CD8-positive, alpha-beta memory T cell (primary cell): ENCODE measurements at regions not wholly inside any gene's neighbourhood (a gene's known extent, or its start where the extent isn't known, plus 50 kb on each side); places are given as distances from the start of the nearest gene placed in this dataset.

Source experiments
- CTCF ChIA-PET: fragments of 350-600 bp; sonication (Branson Sonifier 250); formaldehyde crosslinking; loops from one replicate; lab custom pipeline; 2021; ENCODE audit warnings: antibody characterized with exemption; lab: Charles Lee
- POLR2A ChIA-PET: fragments of 350-600 bp; sonication (Branson Sonifier 250); formaldehyde crosslinking; loops from one replicate; lab custom pipeline; 2021; ENCODE audit warnings: antibody characterized with exemption; lab: Charles Lee
- DNase-seq, 5 donors: peaks; one replicate each; pipeline versions ENCODE4 v3.0.0 to v3.0.0-alpha.2; 2020 to 2022; ENCODE audit warnings: mixed read lengths in 1 of 5
- H3K27ac ChIP-seq: one replicate; pipeline ENCODE4 v1.7.0; 2013; ENCODE audit warnings: low read depth, mild to moderate bottlenecking, low read length, moderate library complexity
- H3K27me3 ChIP-seq: 2 replicates; pipeline ENCODE4 v1.7.0; 2013; ENCODE audit warnings: low read length, mild to moderate bottlenecking; ENCODE audit not compliant: insufficient read depth, poor library complexity, severe bottlenecking
- H3K36me3 ChIP-seq: 2 replicates; pipeline ENCODE4 v1.7.0; 2013; ENCODE audit warnings: mild to moderate bottlenecking, low read length, moderate library complexity; ENCODE audit not compliant: insufficient read depth
- H3K4me1 ChIP-seq: 2 replicates; pipeline ENCODE4 v1.7.0; 2013; ENCODE audit warnings: mild to moderate bottlenecking, low read length, moderate library complexity; ENCODE audit not compliant: insufficient read depth
- H3K4me3 ChIP-seq: 2 replicates; pipeline ENCODE4 v1.7.0; 2013; ENCODE audit warnings: mild to moderate bottlenecking, low read length
- H3K9me3 ChIP-seq: 2 replicates; pipeline ENCODE4 v1.7.0; 2013; ENCODE audit warnings: mild to moderate bottlenecking, low read length
- H3K27ac Mint-ChIP-seq, 8 donors: one replicate each; pipeline ENCODE4 v1.8.0; 2020 to 2021; ENCODE audit warnings: mixed read lengths in 8 of 8, mild to moderate bottlenecking in 6 of 8, inconsistent platforms in 3 of 8, moderate library complexity in 3 of 8
- H3K27me3 Mint-ChIP-seq, 2 donors: one replicate each; pipeline ENCODE4 v1.8.0; 2020 to 2021; ENCODE audit warnings: mixed read lengths in 2 of 2, mild to moderate bottlenecking in 1 of 2, moderate library complexity in 1 of 2
- H3K36me3 Mint-ChIP-seq, 3 donors: one replicate each; pipeline ENCODE4 v1.8.0; 2020 to 2021; ENCODE audit warnings: mixed read lengths in 3 of 3, inconsistent platforms in 1 of 3, mild to moderate bottlenecking in 1 of 3
- H3K4me1 Mint-ChIP-seq, 3 donors: one replicate each; pipeline ENCODE4 v1.8.0; 2020 to 2021; ENCODE audit warnings: mixed read lengths in 3 of 3, inconsistent platforms in 1 of 3, mild to moderate bottlenecking in 1 of 3
- H3K4me3 Mint-ChIP-seq, 7 donors: one replicate each; pipeline ENCODE4 v1.8.0; 2020 to 2021; ENCODE audit warnings: mixed read lengths in 7 of 7, mild to moderate bottlenecking in 6 of 7, moderate library complexity in 4 of 7, inconsistent platforms in 2 of 7
- H3K9me3 Mint-ChIP-seq, 5 donors: one replicate each; pipeline ENCODE4 v1.8.0; 2020 to 2022; ENCODE audit warnings: mixed read lengths in 5 of 5, mild to moderate bottlenecking in 3 of 5, moderate library complexity in 2 of 5, inconsistent platforms in 1 of 5

- Mint-ChIP-seq H3K9me3 (peaks cover 0 to 9% (median 2%) of the 10 kb centered on the region in 5 donors), H3K4me1 (no peaks in the 10 kb centered on the region), H3K36me3 (no peaks in the 10 kb centered on the region), H3K4me3 (no peak overlapping the region), H3K27me3 (peaks cover 0 to 2% of the 10 kb centered on the region in 2 donors), H3K27ac (no peak overlapping the region)
- no peaks in the 10 kb centered on the region for H3K27me3 ChIP-seq
- H3K36me3 ChIP-seq, result no peaks in the 10 kb centered on the region
- ChIA-PET CTCF (no interaction called here), POLR2A (no interaction called here)
- no peak overlapping the region for H3K27ac ChIP-seq
- no peaks in the 10 kb centered on the region for H3K9me3 ChIP-seq
- no peaks in the 10 kb centered on the region for H3K4me1 ChIP-seq
- DNase-seq, result no peak
- no peak overlapping the region for H3K4me3 ChIP-seq
Measured at GRCh38 chr5:17147617-17148016, 69.8 kb upstream of the BASP1 start.

- Histone ChIP-seq H3K27ac (no peak overlapping the region), H3K27me3 (no peaks in the 10 kb centered on the region), H3K9me3 (no peaks in the 10 kb centered on the region), H3K36me3 (no peaks in the 10 kb centered on the region), H3K4me1 (no peaks in the 10 kb centered on the region), H3K4me3 (no peak overlapping the region)
- POLR2A ChIA-PET, result no interaction called here
- Mint-ChIP-seq H3K4me3 (no peak overlapping the region), H3K9me3 (peaks cover 0 to 7% (median 2%) of the 10 kb centered on the region in 5 donors), H3K27ac (no peak overlapping the region), H3K27me3 (peaks cover 0 to 2% of the 10 kb centered on the region in 2 donors), H3K4me1 (no peaks in the 10 kb centered on the region), H3K36me3 (no peaks in the 10 kb centered on the region)
- no peak for DNase-seq
- CTCF ChIA-PET, result no interaction called here
Measured at GRCh38 chr5:17148481-17148880, 69.0 kb upstream of the BASP1 start.

- H3K4me1 Mint-ChIP-seq, result no peaks in the 10 kb centered on the region
Measured at GRCh38 chr5:17149786-17150185, 67.6 kb upstream of the BASP1 start.

GRCh38 chr5:17150531-17150930 is 66.9 kb upstream of the BASP1 start:
- Mint-ChIP-seq H3K27ac (no peak overlapping the region), H3K9me3 (peaks cover 0 to 9% (median 3%) of the 10 kb centered on the region in 5 donors), H3K36me3 (no peaks in the 10 kb centered on the region), H3K4me1 (no peaks in the 10 kb centered on the region), H3K27me3 (peaks cover 0 to 2% of the 10 kb centered on the region in 2 donors), H3K4me3 (no peak overlapping the region)
- ChIA-PET CTCF (no interaction called here), POLR2A (no interaction called here)
- Histone ChIP-seq H3K4me1 (no peaks in the 10 kb centered on the region), H3K9me3 (no peaks in the 10 kb centered on the region), H3K36me3 (no peaks in the 10 kb centered on the region), H3K4me3 (no peak overlapping the region), H3K27me3 (no peaks in the 10 kb centered on the region), H3K27ac (no peak overlapping the region)
- DNase-seq, result no peak

More at GRCh38 chr5:17149786-17150185, 67.6 kb upstream of the BASP1 start:
- ChIA-PET POLR2A (no interaction called here), CTCF (no interaction called here)
- Mint-ChIP-seq H3K36me3 (no peaks in the 10 kb centered on the region), H3K27me3 (peaks cover 0 to 2% of the 10 kb centered on the region in 2 donors), H3K9me3 (peaks cover 0 to 7% (median 3%) of the 10 kb centered on the region in 5 donors), H3K27ac (no peak overlapping the region), H3K4me3 (no peak overlapping the region)
- Histone ChIP-seq H3K27me3 (no peaks in the 10 kb centered on the region), H3K9me3 (no peaks in the 10 kb centered on the region), H3K4me1 (no peaks in the 10 kb centered on the region), H3K36me3 (no peaks in the 10 kb centered on the region), H3K27ac (no peak overlapping the region), H3K4me3 (no peak overlapping the region)
- DNase-seq, result no peak

GRCh38 chr5:17151686-17152085 is 65.7 kb upstream of the BASP1 start:
- no peaks in the 10 kb centered on the region for H3K27me3 ChIP-seq
- peaks cover 0 to 7% (median 3%) of the 10 kb centered on the region in 5 donors for H3K9me3 Mint-ChIP-seq
- DNase-seq, result no peak
- POLR2A ChIA-PET, result no interaction called here
- H3K4me1 Mint-ChIP-seq, result no peaks in the 10 kb centered on the region
- no peak overlapping the region for H3K27ac ChIP-seq
- no peaks in the 10 kb centered on the region for H3K9me3 ChIP-seq
- H3K4me3 Mint-ChIP-seq, result no peak overlapping the region
- no peaks in the 10 kb centered on the region for H3K36me3 Mint-ChIP-seq
- H3K27me3 Mint-ChIP-seq, result peaks cover 0 to under 1% of the 10 kb centered on the region in 2 donors
- H3K27ac Mint-ChIP-seq, result no peak overlapping the region
- H3K36me3 ChIP-seq, result no peaks in the 10 kb centered on the region
- CTCF ChIA-PET, result no interaction called here
- no peak overlapping the region for H3K4me3 ChIP-seq
- H3K4me1 ChIP-seq, result no peaks in the 10 kb centered on the region

GRCh38 chr5:17154211-17154996 is 63.0 kb upstream of the BASP1 start:
- H3K36me3 Mint-ChIP-seq, result no peaks in the 10 kb centered on the region
- H3K27me3 ChIP-seq, result no peaks in the 10 kb centered on the region
- no peaks in the 10 kb centered on the region for H3K4me1 ChIP-seq
- H3K9me3 ChIP-seq, result no peaks in the 10 kb centered on the region
- no peaks in the 10 kb centered on the region for H3K4me1 Mint-ChIP-seq
- ChIA-PET POLR2A (no interaction called here), CTCF (no interaction called here)
- no peak overlapping the region for H3K27ac Mint-ChIP-seq
- H3K9me3 Mint-ChIP-seq, result peaks cover 3 to 12% (median 5%) of the 10 kb centered on the region in 5 donors
- DNase-seq, result no peak
- no peak overlapping the region for H3K27ac ChIP-seq
- H3K4me3 ChIP-seq, result no peak overlapping the region
- H3K4me3 Mint-ChIP-seq, result no peak overlapping the region
- H3K36me3 ChIP-seq, result no peaks in the 10 kb centered on the region
- H3K27me3 Mint-ChIP-seq, result no peaks in the 10 kb centered on the region

- Histone ChIP-seq H3K27ac (no peak overlapping the region), H3K27me3 (no peaks in the 10 kb centered on the region), H3K9me3 (no peaks in the 10 kb centered on the region), H3K36me3 (no peaks in the 10 kb centered on the region), H3K4me3 (no peak overlapping the region), H3K4me1 (no peaks in the 10 kb centered on the region)
- Mint-ChIP-seq H3K36me3 (no peaks in the 10 kb centered on the region), H3K27me3 (no peaks in the 10 kb centered on the region), H3K4me1 (no peaks in the 10 kb centered on the region), H3K9me3 (peaks cover 3 to 12% (median 5%) of the 10 kb centered on the region in 5 donors), H3K4me3 (no peak overlapping the region), H3K27ac (no peak overlapping the region)
- ChIA-PET CTCF (no interaction called here), POLR2A (no interaction called here)
- DNase-seq, result no peak
Measured at GRCh38 chr5:17156463-17156862, 61.0 kb upstream of the BASP1 start.

GRCh38 chr5:17157294-17157693 is 60.1 kb upstream of the BASP1 start:
- Histone ChIP-seq H3K27me3 (no peaks in the 10 kb centered on the region), H3K27ac (no peak overlapping the region), H3K4me1 (no peaks in the 10 kb centered on the region), H3K36me3 (no peaks in the 10 kb centered on the region), H3K9me3 (no peaks in the 10 kb centered on the region), H3K4me3 (no peak overlapping the region)
- Mint-ChIP-seq H3K36me3 (no peaks in the 10 kb centered on the region), H3K27me3 (no peaks in the 10 kb centered on the region), H3K27ac (no peak overlapping the region), H3K4me3 (no peak overlapping the region), H3K9me3 (peaks cover 3 to 12% (median 3%) of the 10 kb centered on the region in 5 donors), H3K4me1 (no peaks in the 10 kb centered on the region)
- ChIA-PET POLR2A (no interaction called here), CTCF (no interaction called here)
- DNase-seq, result no peak
